ENCODE measurements at regions not wholly inside any gene's neighbourhood (a gene's known extent, or its start where the extent isn't known, plus 50 kb on each side); places are given as distances from the start of the nearest gene placed in this dataset.
"Not testable (repeated sequence)": the region's sequence is repeated elsewhere in the genome, so short reads cannot be mapped to it uniquely, and the experiment has no call there.

- no peaks in the 10 kb centered on the region for H3K27me3 Mint-ChIP-seq (ENCODE audit: insufficient read depth)
- no peaks in the 10 kb centered on the region for H3K36me3 Mint-ChIP-seq (ENCODE audit: low read depth)
- no peak for DNase-seq (ENCODE audit: low spot score)
- intact Hi-C loops (cut with micrococcal nuclease) = no loop called here
- no peaks in the 10 kb centered on the region for H3K4me1 Mint-ChIP-seq (ENCODE audit: low read depth)
- no peak overlapping the region for H3K4me3 Mint-ChIP-seq
- H3K27ac Mint-ChIP-seq = no peak overlapping the region
- peaks cover 5% of the 10 kb centered on the region for H3K9me3 Mint-ChIP-seq
Measured at GRCh38 chr4:28269426-28269825, 1408.8 kb downstream of the STIM2 start.

GRCh38 chr4:28277931-28278330 is 1417.3 kb downstream of the STIM2 start:
- Mint-ChIP-seq H3K36me3 (ENCODE audit: low read depth) (no peaks in the 10 kb centered on the region), H3K9me3 (peaks cover 22% of the 10 kb centered on the region), H3K27ac (no peak overlapping the region), H3K27me3 (ENCODE audit: insufficient read depth) (no peaks in the 10 kb centered on the region), H3K4me1 (ENCODE audit: low read depth) (no peaks in the 10 kb centered on the region), H3K4me3 (no peak overlapping the region)
- no peak for DNase-seq (ENCODE audit: low spot score)
- intact Hi-C loops (cut with micrococcal nuclease) = no loop called here

GRCh38 chr4:28278676-28279075 is 1418.0 kb downstream of the STIM2 start:
- Mint-ChIP-seq H3K9me3 (peaks cover 22% of the 10 kb centered on the region), H3K36me3 (ENCODE audit: low read depth) (no peaks in the 10 kb centered on the region), H3K27me3 (ENCODE audit: insufficient read depth) (no peaks in the 10 kb centered on the region), H3K4me3 (no peak overlapping the region), H3K4me1 (ENCODE audit: low read depth) (no peaks in the 10 kb centered on the region), H3K27ac (no peak overlapping the region)
- no peak for DNase-seq (ENCODE audit: low spot score)
- intact Hi-C loops (cut with micrococcal nuclease) = no loop called here

- no peaks in the 10 kb centered on the region for H3K36me3 Mint-ChIP-seq (ENCODE audit: low read depth)
- intact Hi-C loops (cut with micrococcal nuclease) = no loop called here
- H3K27me3 Mint-ChIP-seq (ENCODE audit: insufficient read depth) = no peaks in the 10 kb centered on the region
- no peak overlapping the region for H3K27ac Mint-ChIP-seq
- no peak for DNase-seq (ENCODE audit: low spot score)
- no peak overlapping the region for H3K4me3 Mint-ChIP-seq
- peaks cover 22% of the 10 kb centered on the region for H3K9me3 Mint-ChIP-seq
- H3K4me1 Mint-ChIP-seq (ENCODE audit: low read depth) = no peaks in the 10 kb centered on the region
Measured at GRCh38 chr4:28279249-28279648, 1418.6 kb downstream of the STIM2 start.

GRCh38 chr4:28286266-28286665 is 1425.6 kb downstream of the STIM2 start:
- H3K27me3 Mint-ChIP-seq (ENCODE audit: insufficient read depth); H3K36me3 Mint-ChIP-seq (ENCODE audit: low read depth); DNase-seq (ENCODE audit: low spot score); H3K4me1 Mint-ChIP-seq (ENCODE audit: low read depth); H3K4me3 Mint-ChIP-seq; H3K9me3 Mint-ChIP-seq; H3K27ac Mint-ChIP-seq; intact Hi-C loops (cut with micrococcal nuclease): not testable (repeated sequence)

- intact Hi-C loops (cut with micrococcal nuclease) = no loop called here
- H3K36me3 Mint-ChIP-seq (ENCODE audit: low read depth) = no peaks in the 10 kb centered on the region
- no peak for DNase-seq (ENCODE audit: low spot score)
- no peaks in the 10 kb centered on the region for H3K27me3 Mint-ChIP-seq (ENCODE audit: insufficient read depth)
- peaks cover 7% of the 10 kb centered on the region for H3K9me3 Mint-ChIP-seq
- no peaks in the 10 kb centered on the region for H3K4me1 Mint-ChIP-seq (ENCODE audit: low read depth)
- no peak overlapping the region for H3K27ac Mint-ChIP-seq
- H3K4me3 Mint-ChIP-seq = no peak overlapping the region
Measured at GRCh38 chr4:28287831-28288233, 1427.2 kb downstream of the STIM2 start.

GRCh38 chr4:28296239-28296638 is 1435.6 kb downstream of the STIM2 start:
- no peak overlapping the region for H3K4me3 Mint-ChIP-seq
- peaks cover 14% of the 10 kb centered on the region for H3K9me3 Mint-ChIP-seq
- intact Hi-C loops (cut with micrococcal nuclease) = no loop called here
- H3K4me1 Mint-ChIP-seq (ENCODE audit: low read depth) = no peaks in the 10 kb centered on the region
- no peaks in the 10 kb centered on the region for H3K36me3 Mint-ChIP-seq (ENCODE audit: low read depth)
- no peaks in the 10 kb centered on the region for H3K27me3 Mint-ChIP-seq (ENCODE audit: insufficient read depth)
- DNase-seq (ENCODE audit: low spot score) = no peak
- no peak overlapping the region for H3K27ac Mint-ChIP-seq

GRCh38 chr4:28310926-28311325 is 1450.3 kb downstream of the STIM2 start:
- Mint-ChIP-seq H3K4me1 (ENCODE audit: low read depth) (no peaks in the 10 kb centered on the region), H3K27me3 (ENCODE audit: insufficient read depth) (no peaks in the 10 kb centered on the region), H3K4me3 (no peak overlapping the region)

GRCh38 chr4:28312497-28312896 is 1451.9 kb downstream of the STIM2 start:
- peaks cover 11% of the 10 kb centered on the region for H3K9me3 Mint-ChIP-seq
- not testable (repeated sequence) for DNase-seq (ENCODE audit: low spot score); H3K27ac Mint-ChIP-seq

More at GRCh38 chr4:28310926-28311325, 1450.3 kb downstream of the STIM2 start:
- intact Hi-C loops (cut with micrococcal nuclease) = no loop called here
- Mint-ChIP-seq H3K9me3 (peaks cover 13% of the 10 kb centered on the region), H3K36me3 (ENCODE audit: low read depth) (no peaks in the 10 kb centered on the region), H3K27ac (no peak overlapping the region)
- DNase-seq (ENCODE audit: low spot score) = no peak

GRCh38 chr4:28313729-28314713 is 1453.4 kb downstream of the STIM2 start:
- peaks cover 6% of the 10 kb centered on the region for H3K9me3 Mint-ChIP-seq
- H3K4me1 Mint-ChIP-seq (ENCODE audit: low read depth) = no peaks in the 10 kb centered on the region

More at GRCh38 chr4:28312497-28312896, 1451.9 kb downstream of the STIM2 start:
- H3K4me3 Mint-ChIP-seq; intact Hi-C loops (cut with micrococcal nuclease); H3K36me3 Mint-ChIP-seq (ENCODE audit: low read depth); H3K4me1 Mint-ChIP-seq (ENCODE audit: low read depth); H3K27me3 Mint-ChIP-seq (ENCODE audit: insufficient read depth): not testable (repeated sequence)

GRCh38 chr4:28317221-28317620 is 1456.6 kb downstream of the STIM2 start:
- peaks cover 6% of the 10 kb centered on the region for H3K9me3 Mint-ChIP-seq
- no peak overlapping the region for H3K4me3 Mint-ChIP-seq
- no peaks in the 10 kb centered on the region for H3K4me1 Mint-ChIP-seq (ENCODE audit: low read depth)
- no peak for DNase-seq (ENCODE audit: low spot score)
- intact Hi-C loops (cut with micrococcal nuclease) = no loop called here
- H3K36me3 Mint-ChIP-seq (ENCODE audit: low read depth) = no peaks in the 10 kb centered on the region
- no peaks in the 10 kb centered on the region for H3K27me3 Mint-ChIP-seq (ENCODE audit: insufficient read depth)
- H3K27ac Mint-ChIP-seq = no peak overlapping the region

More at GRCh38 chr4:28313729-28314713, 1453.4 kb downstream of the STIM2 start:
- no peak for DNase-seq (ENCODE audit: low spot score)
- Mint-ChIP-seq H3K27ac (no peak overlapping the region), H3K4me3 (no peak overlapping the region), H3K36me3 (ENCODE audit: low read depth) (no peaks in the 10 kb centered on the region), H3K27me3 (ENCODE audit: insufficient read depth) (no peaks in the 10 kb centered on the region)
- intact Hi-C loops (cut with micrococcal nuclease) = no loop called here

GRCh38 chr4:28334249-28334648 is 1473.6 kb downstream of the STIM2 start:
- Mint-ChIP-seq H3K4me1 (ENCODE audit: low read depth) (no peaks in the 10 kb centered on the region), H3K9me3 (peaks cover 6% of the 10 kb centered on the region), H3K36me3 (ENCODE audit: low read depth) (no peaks in the 10 kb centered on the region), H3K27me3 (ENCODE audit: insufficient read depth) (no peaks in the 10 kb centered on the region), H3K4me3 (no peak overlapping the region), H3K27ac (no peak overlapping the region)
- intact Hi-C loops (cut with micrococcal nuclease) = no loop called here
- DNase-seq (ENCODE audit: low spot score) = no peak

- intact Hi-C loops (cut with micrococcal nuclease) = no loop called here
Measured at GRCh38 chr4:28341784-28342183, 1481.1 kb downstream of the STIM2 start.

More at GRCh38 chr4:28341784-28342183, 1481.1 kb downstream of the STIM2 start:
- Mint-ChIP-seq H3K36me3 (ENCODE audit: low read depth) (no peaks in the 10 kb centered on the region), H3K4me1 (ENCODE audit: low read depth) (no peaks in the 10 kb centered on the region), H3K27ac (no peak overlapping the region), H3K9me3 (peaks cover 12% of the 10 kb centered on the region), H3K4me3 (no peak overlapping the region), H3K27me3 (ENCODE audit: insufficient read depth) (no peaks in the 10 kb centered on the region)
- DNase-seq (ENCODE audit: low spot score) = no peak
